Fibroblast of lung (primary cell): ENCODE measurements at regions not wholly inside any gene's neighbourhood (a gene's known extent, or its start where the extent isn't known, plus 50 kb on each side); places are given as distances from the start of the nearest gene placed in this dataset.

Experiments used
- CTCF ChIP-seq, 2 donors: IDR thresholded peaks in 1 of 2; conservative IDR thresholded peaks in 1 of 2; 1 replicate in 1 of 2; 2 replicates in 1 of 2; pipeline ENCODE4 v1.5.1; 2011 to 2012; ENCODE audit warnings: low read length in 2 of 2, control low read depth in 1 of 2, inconsistent platforms in 1 of 2, low read depth in 1 of 2, mild to moderate bottlenecking in 1 of 2
- EZH2 ChIP-seq: IDR thresholded peaks from 2 replicates; pipeline ENCODE4 v1.5.1; 2012; ENCODE audit warnings: low read length, control low read depth, mild to moderate bottlenecking; ENCODE audit errors: missing control alignments

GRCh38 chr13:27367570-27367969, 56.8 kb upstream of the GTF3A start:
- no peak for TF ChIP-seq CTCF (conservative IDR thresholded peaks at IDR 0.05 in 1 of 2, IDR thresholded peaks at IDR 0.05 in 1 of 2; ENCODE audit: low read depth in 1 of 2, low read length in 2 of 2)
- no peak for TF ChIP-seq EZH2
